ENCODE measurements at regions not wholly inside any gene's neighbourhood (a gene's known extent, or its start where the extent isn't known, plus 50 kb on each side); places are given as distances from the start of the nearest gene placed in this dataset.
"Not testable (repeated sequence)": the region's sequence is repeated elsewhere in the genome, so short reads cannot be mapped to it uniquely, and the experiment has no call there.

GRCh38 chr9:85167146-85167545 is 497.6 kb downstream of the NTRK2 start:
- TF ChIP-seq ZFX (IDR thresholded peaks at IDR 0.05) = no peak
- TF ChIP-seq CTCF (conservative IDR thresholded peaks at IDR 0.05) = no peak
- no peak overlapping the region for H3K27ac ChIP-seq

GRCh38 chr9:85163825-85164224 is 494.3 kb downstream of the NTRK2 start:
- TF ChIP-seq CTCF (conservative IDR thresholded peaks at IDR 0.05) = no peak
- TF ChIP-seq ZFX (IDR thresholded peaks at IDR 0.05) = no peak
- no peak overlapping the region for H3K27ac ChIP-seq

GRCh38 chr9:85163415-85163814 is 493.9 kb downstream of the NTRK2 start:
- TF ChIP-seq CTCF (conservative IDR thresholded peaks at IDR 0.05) (no peak), ZFX (IDR thresholded peaks at IDR 0.05) (no peak)
- H3K27ac ChIP-seq = no peak overlapping the region

GRCh38 chr9:85162822-85163221 is 493.3 kb downstream of the NTRK2 start:
- H3K27ac ChIP-seq = no peak overlapping the region
- TF ChIP-seq CTCF (conservative IDR thresholded peaks at IDR 0.05) = no peak
- TF ChIP-seq ZFX (IDR thresholded peaks at IDR 0.05) = no peak

GRCh38 chr9:85160944-85161343 is 491.4 kb downstream of the NTRK2 start:
- not testable (repeated sequence) for H3K27ac ChIP-seq

GRCh38 chr9:85158512-85158911 is 489.0 kb downstream of the NTRK2 start:
- no peak for TF ChIP-seq ZFX (IDR thresholded peaks at IDR 0.05)
- TF ChIP-seq CTCF (conservative IDR thresholded peaks at IDR 0.05) = no peak
- peak overlapping the region; percentile 14; the same call in 1 of the 2 replicates for H3K27ac ChIP-seq

- TF ChIP-seq CTCF (conservative IDR thresholded peaks at IDR 0.05) (no peak), ZFX (IDR thresholded peaks at IDR 0.05) (no peak)
- no peak overlapping the region for H3K27ac ChIP-seq
Observed at GRCh38 chr9:85157772-85158171, 488.2 kb downstream of the NTRK2 start.

GRCh38 chr9:85156652-85157051 is 487.1 kb downstream of the NTRK2 start:
- TF ChIP-seq CTCF (conservative IDR thresholded peaks at IDR 0.05) (no peak), ZFX (IDR thresholded peaks at IDR 0.05) (no peak)
- no peak overlapping the region for H3K27ac ChIP-seq
